Pancreas (tissue), 10 donors: ENCODE measurements at regions not wholly inside any gene's neighbourhood (a gene's known extent, or its start where the extent isn't known, plus 50 kb on each side); places are given as distances from the start of the nearest gene placed in this dataset.

Experiments used
- ATAC-seq, 4 donors: fragments of 200-7000 bp; cut with Tn5 transposase; one replicate each; pipeline versions ENCODE4 v1.8.0 to v1.9.1; 2020; ENCODE audit warnings: mild to moderate bottlenecking in 4 of 4, moderate library complexity in 4 of 4
- DNase-seq, 6 donors: peaks; one replicate each; pipeline ENCODE4 v3.0.0-alpha.2; 2020
- FAIRE-seq: peaks from 2 replicates; lab custom pipeline; 2012; peaks lifted over from hg19 to GRCh38; lab: Jason Lieb, UNC
- H3K27ac ChIP-seq, 4 donors: fragments of 200-600 bp; sonication (generic); 1 replicate in 3 of 4; 2 replicates in 1 of 4; pipeline versions ENCODE4 v1.5.0 to v1.8.0; 2020
- H3K27me3 ChIP-seq, 4 donors: fragments of 200-600 bp; one replicate each; pipeline ENCODE4 v1.8.0; 2021
- H3K36me3 ChIP-seq, 3 donors: fragments of 200-600 bp; sonication (generic) in 1 of 3; one replicate each; pipeline versions ENCODE4 v1.5.0 to v1.8.0; 2020 to 2021
- H3K4me1 ChIP-seq, 3 donors: fragments of 200-600 bp; one replicate each; pipeline ENCODE4 v1.8.0; 2021
- H3K4me3 ChIP-seq, 4 donors: fragments of 200-600 bp; sonication (generic) in 2 of 4; one replicate each; pipeline versions ENCODE4 v1.5.0 to v1.8.0; 2020 to 2021
- H3K9me3 ChIP-seq, 4 donors: fragments of 200-600 bp; one replicate each; pipeline ENCODE4 v1.8.0; 2021
- CTCF ChIP-seq, 4 donors: fragments of 200-600 bp; sonication (generic) in 3 of 4; IDR thresholded peaks; one replicate each; pipeline versions ENCODE4 v1.5.0 to v1.8.0; 2021; ENCODE audit warnings: antibody characterized with exemption in 4 of 4
- WGBS, 2 donors: extraction: QIAGEN DNeasy Blood & Tissue Kit; methylation state at CpG; one replicate each; pipeline ENCODE4 v1.1.7; 2013; 5-methylcytosine and 5-hydroxymethylcytosine counted together
- intact Hi-C, 3 donors: fragments of 100-400 bp; cut with DNase I; formaldehyde crosslinking; loops; one replicate each; pipeline versions ENCODE4 v1.11.1 to v1.14.2; 2022
- donor health status: healthy with polysubstance abuse.
- donor health status: DM: no; HTN: no; CAD: no; lungs with moderate emphysema.
- donor health status: DM: no; HTN: no; CAD: no.
- donor health status: control.
- donor health status: control.
- donor health status: Bipolar disorder and iron deficiency.
- donor health status: DM: yes; HTN: yes; CAD: no.
- donor health status: DM: no; HTN: no; CAD: no.
- donor health status: DM: no; HTN: no; CAD: no.
- donor health status: DM: yes; HTN: yes; CAD: no.

- DNase-seq (peak in 1 of 6 donors; percentile 38), ATAC-seq (no peak), FAIRE-seq (no peak)
- Histone ChIP-seq H3K4me3 (no peak overlapping the region), H3K9me3 (no peaks in the 10 kb centered on the region), H3K27ac (no peak overlapping the region), H3K27me3 (no peaks in the 10 kb centered on the region), H3K4me1 (no peaks in the 10 kb centered on the region), H3K36me3 (no peaks in the 10 kb centered on the region)
- TF ChIP-seq CTCF (IDR thresholded peaks at IDR 0.05) = no peak
- WGBS, 2 donors = 70 to 74% methylated on average over 22 of the region's 22 CpGs
- intact Hi-C loops = no loop called here
These were observed 130.2 kb upstream of the PPP1R26 start for GRCh38 chr9:135349212-135350002.

- TF ChIP-seq CTCF (IDR thresholded peaks at IDR 0.05) = no peak
- no peak overlapping the region for H3K27ac ChIP-seq
- H3K27me3 ChIP-seq = no peaks in the 10 kb centered on the region
- no peaks in the 10 kb centered on the region for H3K36me3 ChIP-seq
- WGBS, 2 donors = 71 to 75% methylated on average over 12 of the region's 12 CpGs
- H3K4me3 ChIP-seq = no peak overlapping the region
- intact Hi-C loops = no loop called here
- H3K9me3 ChIP-seq = no peaks in the 10 kb centered on the region
- no peaks in the 10 kb centered on the region for H3K4me1 ChIP-seq
- DNase-seq (peak in 1 of 6 donors; percentile 46), FAIRE-seq (no peak), ATAC-seq (no peak)
These were observed 129.6 kb upstream of the PPP1R26 start for GRCh38 chr9:135350003-135350315.

- H3K27me3 ChIP-seq = no peaks in the 10 kb centered on the region
- no peak for TF ChIP-seq CTCF (IDR thresholded peaks at IDR 0.05)
- WGBS, 2 donors = 67 to 80% methylated on average over 14 of the region's 14 CpGs
- FAIRE-seq (no peak), ATAC-seq (no peak), DNase-seq (no peak)
- no peaks in the 10 kb centered on the region for H3K9me3 ChIP-seq
- H3K36me3 ChIP-seq = no peaks in the 10 kb centered on the region
- H3K4me1 ChIP-seq = no peaks in the 10 kb centered on the region
- H3K27ac ChIP-seq = no peak overlapping the region
- intact Hi-C loops = no loop called here
- H3K4me3 ChIP-seq = no peak overlapping the region
These were observed 125.6 kb upstream of the PPP1R26 start for GRCh38 chr9:135353935-135354334.

GRCh38 chr9:135355521-135356011 lies 124.0 kb upstream of the PPP1R26 start:
- ATAC-seq (no peak), DNase-seq (peak in 2 of 6 donors; percentile 10 to 34), FAIRE-seq (no peak)
- Histone ChIP-seq H3K4me3 (no peak overlapping the region), H3K4me1 (no peaks in the 10 kb centered on the region), H3K9me3 (no peaks in the 10 kb centered on the region), H3K36me3 (no peaks in the 10 kb centered on the region), H3K27me3 (no peaks in the 10 kb centered on the region), H3K27ac (no peak overlapping the region)
- intact Hi-C loops = no loop called here
- 57 to 67% methylated on average over 19 of the region's 19 CpGs for WGBS, 2 donors
- TF ChIP-seq CTCF (IDR thresholded peaks at IDR 0.05) = no peak

- DNase-seq (peak in 2 of 6 donors; percentile 7 to 43), ATAC-seq (no peak), FAIRE-seq (no peak)
- Histone ChIP-seq H3K9me3 (no peaks in the 10 kb centered on the region), H3K36me3 (no peaks in the 10 kb centered on the region), H3K27ac (no peak overlapping the region), H3K4me1 (no peaks in the 10 kb centered on the region), H3K27me3 (no peaks in the 10 kb centered on the region), H3K4me3 (no peak overlapping the region)
- intact Hi-C loops = no loop called here
- WGBS, 2 donors = 74 to 83% methylated on average over 25 to 26 of the region's 26 CpGs
- TF ChIP-seq CTCF (IDR thresholded peaks at IDR 0.05) = no peak
These were observed 123.6 kb upstream of the PPP1R26 start for GRCh38 chr9:135356021-135356420.
